Stimulated activated CD4-positive, alpha-beta T cell treated with anti-CD3 and anti-CD28 coated beads, Interleukin-12 subunit alpha, Interleukin-12 subunit beta, amount 100 ng/mL, for 48 hours (primary cell): ENCODE measurements at regions not wholly inside any gene's neighbourhood (a gene's known extent, or its start where the extent isn't known, plus 50 kb on each side); places are given as distances from the start of the nearest gene placed in this dataset.

Experiments
- DNase-seq, 3 donors: peaks; one replicate each; pipeline ENCODE4 v3.0.0-alpha.2; 2020; ENCODE audit warnings: low read depth in 2 of 3, low spot score in 1 of 3

GRCh38 chr3:159855599-159856346, 132.9 kb upstream of the IL12A start:
- DNase-seq = no peak

GRCh38 chr3:159856590-159857104, 132.0 kb upstream of the IL12A start:
- no peak for DNase-seq

GRCh38 chr3:159857840-159858239, 130.8 kb upstream of the IL12A start:
- DNase-seq = no peak

GRCh38 chr3:159858650-159859049, 130.0 kb upstream of the IL12A start:
- DNase-seq = no peak

- DNase-seq = no peak
These were observed 129.2 kb upstream of the IL12A start for GRCh38 chr3:159859424-159859823.

GRCh38 chr3:159859836-159860235, 128.8 kb upstream of the IL12A start:
- DNase-seq = no peak

GRCh38 chr3:159860269-159861116, 128.1 kb upstream of the IL12A start:
- DNase-seq = no peak

- DNase-seq = no peak
These were observed 127.2 kb upstream of the IL12A start for GRCh38 chr3:159861369-159861987.

- no peak for DNase-seq
These were observed 123.5 kb upstream of the IL12A start for GRCh38 chr3:159865041-159865579.

GRCh38 chr3:159866201-159866746, 122.4 kb upstream of the IL12A start:
- no peak for DNase-seq

- DNase-seq = no peak
These were observed 121.3 kb upstream of the IL12A start for GRCh38 chr3:159867372-159867771.

GRCh38 chr3:159870723-159871122, 117.9 kb upstream of the IL12A start:
- no peak for DNase-seq

GRCh38 chr3:159872374-159873109, 116.1 kb upstream of the IL12A start:
- DNase-seq = no peak

GRCh38 chr3:159875116-159875515, 113.5 kb upstream of the IL12A start:
- DNase-seq = no peak

GRCh38 chr3:159877924-159878323, 110.7 kb upstream of the IL12A start:
- no peak for DNase-seq

GRCh38 chr3:159879146-159879545, 109.5 kb upstream of the IL12A start:
- no peak for DNase-seq

GRCh38 chr3:159879598-159879997, 109.0 kb upstream of the IL12A start:
- no peak for DNase-seq

GRCh38 chr3:159881208-159881607, 107.4 kb upstream of the IL12A start:
- DNase-seq = no peak

GRCh38 chr3:159881828-159882309, 106.8 kb upstream of the IL12A start:
- no peak for DNase-seq

- DNase-seq = no peak
These were observed 106.3 kb upstream of the IL12A start for GRCh38 chr3:159882367-159882766.
